NCI-H345 (cell line): ENCODE measurements at regions not wholly inside any gene's neighbourhood (a gene's known extent, or its start where the extent isn't known, plus 50 kb on each side); places are given as distances from the start of the nearest gene placed in this dataset.
"Not testable (repeated sequence)": the region's sequence is repeated elsewhere in the genome, so short reads cannot be mapped to it uniquely, and the experiment has no call there.

Source experiments
- DNase-seq: peaks from one replicate; lab custom pipeline; 2025; lab: John Stamatoyannopoulos, UW

DNA sequence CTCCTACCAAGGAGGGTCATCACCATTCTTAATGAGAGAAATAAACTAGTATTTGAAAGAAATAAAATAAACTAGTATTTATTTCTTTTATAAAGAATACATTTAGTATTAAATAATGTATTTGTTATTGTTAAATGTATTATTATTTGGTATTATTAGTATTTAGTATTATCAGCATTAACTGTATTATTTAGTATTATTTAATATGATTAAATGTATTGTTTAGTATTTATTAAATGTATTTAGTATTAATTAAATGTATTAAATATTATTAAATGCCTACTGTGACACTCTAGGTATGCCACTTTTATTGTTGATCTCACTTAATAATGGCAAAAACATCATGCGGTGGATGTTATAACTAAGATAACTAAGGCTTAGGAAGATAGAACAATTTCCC lies 353.6 kb upstream of the MAP2 start:
- DNase-seq: no peak

DNA sequence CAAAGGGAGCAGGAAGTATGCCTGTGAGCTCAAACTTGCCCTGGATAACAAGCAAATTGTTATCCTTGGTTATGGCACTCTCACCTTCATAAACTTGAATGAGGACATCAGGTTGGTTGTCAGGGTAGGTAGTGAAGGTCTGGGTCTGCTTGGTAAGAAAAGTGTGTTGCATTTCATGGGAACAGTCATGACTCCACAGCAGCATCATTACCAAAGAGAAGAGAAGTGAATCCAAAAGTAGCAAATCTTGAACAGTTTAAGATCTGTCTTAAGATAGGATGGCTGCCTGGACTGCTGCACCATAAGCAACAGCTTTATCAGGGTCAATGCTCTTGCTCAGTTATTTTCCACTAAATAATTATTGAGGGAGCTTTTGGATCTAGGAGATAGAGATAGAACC lies 350.7 kb upstream of the MAP2 start:
- no peak for DNase-seq

GRCh38 chr2:209074711-209075110 lies 349.1 kb upstream of the MAP2 start:
- DNase-seq: no peak

- no peak for DNase-seq
Observed at GRCh38 chr2:209076151-209076550, 347.7 kb upstream of the MAP2 start.

- no peak for DNase-seq
Observed at GRCh38 chr2:209086761-209087160, 337.1 kb upstream of the MAP2 start.

GRCh38 chr2:209091056-209091455 lies 332.8 kb upstream of the MAP2 start:
- DNase-seq: no peak

- no peak for DNase-seq
Observed at GRCh38 chr2:209094221-209094620, 329.6 kb upstream of the MAP2 start.

DNA sequence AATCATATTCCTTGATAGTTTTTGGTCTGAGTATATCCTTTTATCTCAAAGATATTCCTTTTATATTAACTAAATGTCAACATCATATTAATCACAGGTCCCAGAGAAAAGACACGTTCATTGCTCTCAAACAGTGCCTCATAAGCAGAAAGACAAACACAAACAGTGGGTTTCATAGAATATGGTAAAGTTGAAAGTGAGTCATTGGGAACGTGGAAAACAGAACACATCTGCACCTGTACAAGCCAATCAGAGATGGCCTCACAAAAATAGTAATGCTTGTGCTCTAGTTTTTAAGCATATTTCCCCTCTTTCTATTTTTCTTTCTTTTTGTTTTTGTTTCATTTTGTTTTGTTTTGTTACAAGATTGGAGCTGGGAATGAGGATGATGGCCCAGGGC lies 328.4 kb upstream of the MAP2 start:
- DNase-seq: no peak

GRCh38 chr2:209097168-209097567 lies 326.7 kb upstream of the MAP2 start:
- no peak for DNase-seq

GRCh38 chr2:209102319-209102718 lies 321.5 kb upstream of the MAP2 start:
- DNase-seq: no peak

- DNase-seq: no peak
Observed at GRCh38 chr2:209113026-209113425, 310.8 kb upstream of the MAP2 start.

GRCh38 chr2:209114588-209115240 lies 309.1 kb upstream of the MAP2 start:
- no peak for DNase-seq

- DNase-seq: no peak
Observed at GRCh38 chr2:209121691-209122090, 302.2 kb upstream of the MAP2 start.

GRCh38 chr2:209125291-209125690 lies 298.6 kb upstream of the MAP2 start:
- DNase-seq: no peak

DNA sequence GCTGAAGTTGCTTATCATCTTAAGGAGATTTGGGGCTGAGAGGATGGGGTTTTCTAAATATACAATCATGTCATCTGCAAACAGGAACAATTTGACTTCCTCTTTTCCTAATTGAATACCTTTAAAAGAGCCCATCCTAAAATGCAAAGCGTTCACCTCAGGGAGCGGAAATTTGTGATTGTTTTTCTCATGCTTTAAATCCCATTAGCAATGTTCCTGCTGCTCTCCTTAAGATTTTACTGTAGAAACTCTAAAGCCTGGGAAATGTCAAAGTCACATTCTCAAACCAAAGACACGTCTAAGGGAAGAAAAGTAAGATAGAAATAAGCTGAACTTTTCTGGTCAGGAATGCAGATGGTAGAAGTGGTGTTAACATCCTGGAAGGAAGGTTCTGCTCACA lies 285.8 kb upstream of the MAP2 start:
- no peak for DNase-seq

GRCh38 chr2:209141142-209141541 lies 282.7 kb upstream of the MAP2 start:
- DNase-seq: no peak

DNA sequence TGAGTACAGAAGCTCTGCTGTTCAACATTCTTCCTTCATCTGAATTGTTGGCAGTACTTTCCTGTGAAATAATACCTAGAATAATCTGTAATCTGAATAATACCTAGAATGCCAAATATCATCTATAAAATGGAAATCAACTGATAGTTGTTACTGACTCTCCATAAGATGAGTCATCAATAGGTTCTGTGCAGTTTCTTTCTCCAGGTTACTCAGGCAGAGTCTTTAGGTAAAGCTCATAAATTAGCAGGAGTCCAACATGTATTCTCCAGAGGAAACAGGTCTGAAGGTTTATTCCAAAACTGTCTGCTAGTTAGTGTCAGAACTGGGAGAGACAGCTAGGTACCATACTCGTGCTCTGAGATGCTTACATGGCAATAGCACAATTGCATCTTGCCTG lies 282.0 kb upstream of the MAP2 start:
- no peak for DNase-seq

- not testable (repeated sequence) for DNase-seq
Observed at GRCh38 chr2:209145220-209145691, 278.6 kb upstream of the MAP2 start.

- DNase-seq: no peak
Observed at GRCh38 chr2:209145941-209146681, 277.7 kb upstream of the MAP2 start.

DNA sequence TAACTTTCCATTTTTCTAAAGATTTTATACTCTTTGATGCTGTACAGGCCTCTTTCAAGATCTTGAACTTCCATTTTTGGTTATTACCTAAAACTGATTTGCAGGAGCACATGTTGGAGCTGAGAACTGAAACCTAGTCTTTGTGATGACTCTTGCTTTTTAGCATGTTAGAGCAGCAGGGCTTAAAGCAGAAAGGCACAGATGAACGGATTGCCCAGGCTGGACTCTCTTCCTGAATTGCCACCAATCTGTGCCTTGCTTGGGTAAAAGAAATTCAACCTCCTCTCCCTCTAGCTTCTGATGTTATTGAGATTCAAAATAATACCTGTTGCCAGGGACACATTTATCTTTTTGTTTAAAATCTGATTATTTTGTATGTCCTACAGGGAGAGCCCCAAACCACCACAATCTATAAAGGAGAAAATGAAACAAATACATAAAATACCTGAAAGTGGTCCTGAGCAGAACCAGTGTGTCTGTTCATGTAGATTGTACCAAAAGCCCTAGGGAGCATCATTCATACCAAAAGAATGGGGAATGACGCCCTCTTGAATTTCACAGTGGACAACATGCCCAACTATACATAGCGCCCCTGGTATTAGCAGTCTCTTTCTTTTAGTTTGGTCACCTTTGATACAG lies 277.0 kb upstream of the MAP2 start:
- DNase-seq: no peak

- DNase-seq: no peak
Observed at GRCh38 chr2:209147981-209148380, 275.9 kb upstream of the MAP2 start.

DNA sequence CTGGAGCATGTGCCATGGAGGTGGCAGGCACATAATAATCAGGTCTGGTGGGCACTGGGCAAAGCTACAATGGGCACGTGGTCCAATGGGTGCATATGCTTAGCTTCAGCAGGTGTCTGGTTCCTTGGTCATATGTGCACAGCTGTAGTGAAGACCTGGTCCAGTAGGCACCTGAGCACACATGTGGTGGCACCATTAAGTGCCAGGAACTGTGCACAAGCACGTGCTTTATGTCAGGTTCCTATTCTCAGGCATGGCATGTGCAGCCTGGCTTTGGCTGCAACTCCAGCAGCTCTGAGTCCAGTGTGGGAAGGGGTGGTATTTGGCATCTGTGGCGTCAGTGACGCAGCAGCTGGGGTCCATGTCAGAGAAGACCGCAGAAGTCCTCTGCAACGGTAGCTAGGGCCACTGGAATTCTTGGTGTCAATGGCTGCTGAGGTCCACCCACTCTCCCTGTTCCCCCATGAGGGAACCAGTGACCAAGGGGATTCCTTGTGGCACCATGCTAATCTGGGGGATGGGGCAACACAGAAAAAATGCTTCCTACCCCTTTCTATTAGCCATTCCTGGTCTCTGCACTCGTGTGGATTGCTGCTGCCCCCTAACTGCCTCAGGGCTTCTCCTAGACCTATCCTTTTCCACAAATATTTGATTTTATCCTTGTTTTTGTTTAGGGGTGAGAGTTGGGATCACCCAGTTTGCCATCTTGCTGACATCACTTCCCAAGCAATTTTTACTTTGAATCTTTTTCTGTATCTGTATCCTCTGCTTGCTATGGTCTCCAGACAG lies 262.9 kb upstream of the MAP2 start:
- DNase-seq: no peak
